Hepatocyte (in vitro differentiated cells): ENCODE measurements at regions not wholly inside any gene's neighbourhood (a gene's known extent, or its start where the extent isn't known, plus 50 kb on each side); places are given as distances from the start of the nearest gene placed in this dataset.

ENCODE experiments used
- CTCF ChIP-seq: fragments of 200-600 bp; sonication (generic); IDR thresholded peaks from 2 replicates; pipeline ENCODE4 v1.5.1; 2016; ENCODE audit warnings: antibody characterized with exemption, mild to moderate bottlenecking; ENCODE audit not compliant: poor library complexity
- EZH2 ChIP-seq: fragments of 200-600 bp; sonication (generic); IDR thresholded peaks from 2 replicates; pipeline ENCODE4 v1.6.1; 2016; ENCODE audit warnings: antibody characterized with exemption, mild to moderate bottlenecking, borderline replicate concordance
- EZH2phosphoT487 ChIP-seq: fragments of 200-600 bp; sonication (generic); IDR thresholded peaks from one replicate; pipeline ENCODE4 v1.6.1; 2018; ENCODE audit warnings: antibody characterized with exemption, mild to moderate bottlenecking, low read depth, moderate library complexity; ENCODE audit not compliant: unreplicated experiment, severe bottlenecking

GRCh38 chr16:54336631-54337204 lies 50.1 kb upstream of the IRX3 start:
- TF ChIP-seq CTCF (no peak), EZH2phosphoT487 (no peak), EZH2 (no peak)
